DOHH2 (cell line): ENCODE measurements at regions not wholly inside any gene's neighbourhood (a gene's known extent, or its start where the extent isn't known, plus 50 kb on each side); places are given as distances from the start of the nearest gene placed in this dataset.

Experiments used
- H3F3A ChIP-seq: fragments of 200-600 bp; sonication (generic), shearing (Covaris generic); 2 replicates; pipeline ENCODE4 v1.6.0; 2016; ENCODE audit warnings: antibody characterized with exemption, mild to moderate bottlenecking; ENCODE audit not compliant: control insufficient read depth, insufficient read depth
- H3K27ac ChIP-seq: fragments of 200-600 bp; sonication (generic); 2 replicates; pipeline ENCODE4 v1.5.1; 2014; ENCODE audit warnings: low read depth, mild to moderate bottlenecking, low read length, moderate library complexity
- H3K27me3 ChIP-seq: fragments of 200-600 bp; sonication (generic); 2 replicates; pipeline ENCODE4 v1.6.1; 2014; ENCODE audit warnings: mild to moderate bottlenecking, low read length, mixed read lengths; ENCODE audit not compliant: control insufficient read depth
- H3K36me3 ChIP-seq: fragments of 200-600 bp; sonication (generic); 2 replicates; pipeline ENCODE4 v1.6.1; 2014; ENCODE audit warnings: mild to moderate bottlenecking, low read length, moderate library complexity, mixed read lengths; ENCODE audit not compliant: control insufficient read depth
- H3K4me1 ChIP-seq: fragments of 200-600 bp; sonication (generic); 2 replicates; pipeline ENCODE4 v1.6.1; 2014; ENCODE audit warnings: mild to moderate bottlenecking, low read length, mixed read lengths; ENCODE audit not compliant: control insufficient read depth
- H3K4me2 ChIP-seq: fragments of 200-600 bp; sonication (generic); 2 replicates; pipeline ENCODE4 v1.6.0; 2014; ENCODE audit warnings: mild to moderate bottlenecking, low read length, moderate library complexity
- H3K4me3 ChIP-seq: fragments of 200-600 bp; sonication (generic); 2 replicates; pipeline ENCODE4 v1.5.1; 2014; ENCODE audit warnings: mild to moderate bottlenecking, low read length, mixed read lengths
- H3K79me2 ChIP-seq: fragments of 200-600 bp; sonication (generic); 2 replicates; pipeline ENCODE4 v1.6.1; 2014; ENCODE audit warnings: mild to moderate bottlenecking, low read length, mixed read lengths; ENCODE audit not compliant: control insufficient read depth
- H3K9me2 ChIP-seq: fragments of 200-600 bp; sonication (generic); replicated peaks from 2 replicates; pipeline ENCODE4 v1.6.1; 2014; ENCODE audit warnings: mild to moderate bottlenecking, low read length, mixed read lengths; ENCODE audit not compliant: control insufficient read depth
- H3K9me3 ChIP-seq: fragments of 200-600 bp; sonication (generic); 2 replicates; pipeline ENCODE4 v1.6.1; 2014; ENCODE audit warnings: antibody characterized with exemption, low read length, mixed read lengths; ENCODE audit not compliant: control insufficient read depth, insufficient read depth
- H4K20me1 ChIP-seq: fragments of 200-600 bp; sonication (generic); 2 replicates; pipeline ENCODE4 v1.6.0; 2014; ENCODE audit warnings: low read depth, mild to moderate bottlenecking, antibody characterized with exemption, low read length, moderate library complexity; ENCODE audit not compliant: control insufficient read depth, insufficient read depth
- EZH2phosphoT487 ChIP-seq: fragments of 200-600 bp; sonication (generic); IDR thresholded peaks from 2 replicates; pipeline ENCODE4 v1.6.1; 2017; ENCODE audit warnings: borderline replicate concordance, mild to moderate bottlenecking, antibody characterized with exemption, low read length, moderate library complexity, mixed read lengths
- TF ChIP-seq, protein P1 (sequence below): fragments of 200-600 bp; sonication (generic); IDR thresholded peaks from one replicate; pipeline ENCODE4 v1.5.1; 2014; ENCODE audit warnings: antibody characterized with exemption, mild to moderate bottlenecking, low read depth, low read length; ENCODE audit not compliant: poor library complexity, severe bottlenecking

DNA sequence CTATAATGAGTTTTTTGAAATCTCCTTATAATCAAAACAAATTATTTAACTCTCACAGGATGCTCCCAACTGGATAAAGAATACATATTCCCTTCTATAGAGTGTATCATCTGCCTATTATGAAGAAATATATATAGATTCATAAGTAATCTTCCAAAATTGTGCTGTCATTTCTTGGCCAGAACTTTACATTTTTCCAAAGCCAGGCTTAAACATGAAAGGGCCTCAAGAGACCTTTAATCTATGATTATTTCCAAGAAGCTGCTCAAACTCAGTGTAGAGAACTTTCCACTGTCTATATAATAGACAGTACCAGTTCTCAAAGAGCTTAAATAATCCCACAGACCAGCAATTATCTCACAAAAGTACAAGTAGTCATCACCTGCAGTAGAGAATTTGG lies 211.0 kb downstream of the AKAIN1 start:
- no peaks in the 10 kb centered on the region for H3K9me2 ChIP-seq
- no peaks in the 10 kb centered on the region for H4K20me1 ChIP-seq
- no peaks in the 10 kb centered on the region for H3K9me3 ChIP-seq
- H3K4me2 ChIP-seq: no peak overlapping the region
- no peaks in the 10 kb centered on the region for H3K4me1 ChIP-seq
- no peaks in the 10 kb centered on the region for H3F3A ChIP-seq
- no peaks in the 10 kb centered on the region for H3K36me3 ChIP-seq
- no peak overlapping the region for H3K4me3 ChIP-seq
- no peak overlapping the region for H3K27ac ChIP-seq
- no peaks in the 10 kb centered on the region for H3K79me2 ChIP-seq
- TF ChIP-seq, protein P1, sequence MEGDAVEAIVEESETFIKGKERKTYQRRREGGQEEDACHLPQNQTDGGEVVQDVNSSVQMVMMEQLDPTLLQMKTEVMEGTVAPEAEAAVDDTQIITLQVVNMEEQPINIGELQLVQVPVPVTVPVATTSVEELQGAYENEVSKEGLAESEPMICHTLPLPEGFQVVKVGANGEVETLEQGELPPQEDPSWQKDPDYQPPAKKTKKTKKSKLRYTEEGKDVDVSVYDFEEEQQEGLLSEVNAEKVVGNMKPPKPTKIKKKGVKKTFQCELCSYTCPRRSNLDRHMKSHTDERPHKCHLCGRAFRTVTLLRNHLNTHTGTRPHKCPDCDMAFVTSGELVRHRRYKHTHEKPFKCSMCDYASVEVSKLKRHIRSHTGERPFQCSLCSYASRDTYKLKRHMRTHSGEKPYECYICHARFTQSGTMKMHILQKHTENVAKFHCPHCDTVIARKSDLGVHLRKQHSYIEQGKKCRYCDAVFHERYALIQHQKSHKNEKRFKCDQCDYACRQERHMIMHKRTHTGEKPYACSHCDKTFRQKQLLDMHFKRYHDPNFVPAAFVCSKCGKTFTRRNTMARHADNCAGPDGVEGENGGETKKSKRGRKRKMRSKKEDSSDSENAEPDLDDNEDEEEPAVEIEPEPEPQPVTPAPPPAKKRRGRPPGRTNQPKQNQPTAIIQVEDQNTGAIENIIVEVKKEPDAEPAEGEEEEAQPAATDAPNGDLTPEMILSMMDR: no peak
- no peak for TF ChIP-seq EZH2phosphoT487
- H3K27me3 ChIP-seq: no peaks in the 10 kb centered on the region

DNA sequence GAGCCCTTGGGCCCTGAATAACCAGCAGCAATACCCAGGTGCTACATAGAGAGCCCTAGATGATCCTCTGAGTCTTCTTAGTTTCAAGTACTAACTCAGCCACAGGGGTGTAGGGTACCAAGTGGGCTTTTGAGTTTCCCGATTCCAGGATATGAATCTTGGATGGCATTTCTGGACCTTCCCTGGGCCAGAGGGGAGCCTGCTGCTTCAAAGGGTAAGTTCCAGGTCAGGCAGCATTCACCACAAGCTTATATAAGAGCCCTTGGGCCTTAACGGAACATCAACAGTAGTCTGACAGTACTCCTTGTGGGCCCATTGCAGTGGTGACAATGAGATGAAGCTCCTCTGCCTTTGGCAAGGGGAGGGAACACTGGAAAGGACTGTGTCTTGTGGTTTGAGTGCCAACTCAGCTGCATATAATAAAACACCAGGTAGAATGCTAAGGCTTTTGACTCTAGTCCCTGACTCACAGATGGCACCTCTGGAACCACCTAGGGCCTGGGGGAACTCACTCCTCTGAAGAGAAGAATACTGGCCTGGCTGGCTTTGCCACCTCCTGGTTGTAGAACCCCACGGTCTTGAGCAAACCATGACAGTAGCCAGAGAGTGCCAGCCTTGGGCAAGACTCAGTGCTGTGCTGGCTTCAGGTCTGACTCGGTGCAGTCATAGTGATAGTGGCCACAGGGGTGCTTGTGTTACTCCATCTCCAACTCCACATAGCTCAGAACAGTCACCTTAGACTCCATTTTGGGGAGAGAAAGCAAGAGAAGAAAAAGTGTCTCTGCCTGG lies 235.7 kb downstream of the AKAIN1 start:
- Histone ChIP-seq H3K9me2 (no peaks in the 10 kb centered on the region), H3K9me3 (no peaks in the 10 kb centered on the region; the same call in 1 of the 2 replicates), H3K4me3 (no peak overlapping the region), H3K79me2 (no peaks in the 10 kb centered on the region), H3K4me2 (no peak overlapping the region), H3K27ac (no peak overlapping the region), H4K20me1 (no peaks in the 10 kb centered on the region), H3F3A (no peaks in the 10 kb centered on the region), H3K36me3 (no peaks in the 10 kb centered on the region), H3K4me1 (no peaks in the 10 kb centered on the region), H3K27me3 (no peaks in the 10 kb centered on the region)
- TF ChIP-seq EZH2phosphoT487: no peak
- TF ChIP-seq, protein P1: no peak

DNA sequence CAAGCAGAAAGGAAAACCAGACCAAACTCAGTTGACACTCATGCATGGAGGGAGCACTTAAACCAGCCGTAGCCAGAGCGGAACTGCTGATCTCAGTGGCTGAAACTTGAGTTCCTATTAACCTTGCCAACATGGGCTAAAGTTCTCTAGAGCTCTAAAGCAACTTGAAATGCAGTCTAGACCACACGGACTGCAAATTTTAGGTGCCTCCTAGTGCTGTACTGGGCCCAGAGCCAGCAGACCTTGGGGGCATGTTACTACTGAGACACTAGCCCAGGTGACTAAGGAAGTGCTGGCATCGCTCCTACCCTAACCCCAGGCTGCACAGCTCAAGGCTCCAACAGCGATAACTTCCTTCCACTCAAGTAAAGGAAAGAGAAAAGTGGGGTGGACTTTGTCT lies 236.5 kb downstream of the AKAIN1 start:
- no peak overlapping the region for H3K4me2 ChIP-seq
- H4K20me1 ChIP-seq: no peaks in the 10 kb centered on the region
- no peak overlapping the region for H3K4me3 ChIP-seq
- no peaks in the 10 kb centered on the region for H3F3A ChIP-seq
- TF ChIP-seq, protein P1: no peak
- no peak for TF ChIP-seq EZH2phosphoT487
- H3K36me3 ChIP-seq: no peaks in the 10 kb centered on the region
- no peaks in the 10 kb centered on the region for H3K27me3 ChIP-seq
- no peaks in the 10 kb centered on the region for H3K4me1 ChIP-seq
- H3K27ac ChIP-seq: no peak overlapping the region
- H3K79me2 ChIP-seq: no peaks in the 10 kb centered on the region
- H3K9me2 ChIP-seq: no peaks in the 10 kb centered on the region
- H3K9me3 ChIP-seq: no peaks in the 10 kb centered on the region; the same call in 1 of the 2 replicates
